BE2C (cell line): ENCODE measurements at regions not wholly inside any gene's neighbourhood (a gene's known extent, or its start where the extent isn't known, plus 50 kb on each side); places are given as distances from the start of the nearest gene placed in this dataset.
"Not testable (repeated sequence)": the region's sequence is repeated elsewhere in the genome, so short reads cannot be mapped to it uniquely, and the experiment has no call there.

Experiments
- DNase-seq: peaks from one replicate; pipeline ENCODE4 v3.0.0-alpha.2; 2020
- H3K27me3 ChIP-seq: fragments of 250-450 bp; sonication (Bioruptor Pico); 2 replicates; pipeline ENCODE4 v1.5.1; 2020; ENCODE audit warnings: mild to moderate bottlenecking
- H3K36me3 ChIP-seq: fragments of 250-450 bp; sonication (Bioruptor Pico); 2 replicates; pipeline ENCODE4 v1.5.1; 2020; ENCODE audit warnings: mild to moderate bottlenecking
- H3K4me1 ChIP-seq: fragments of 250-450 bp; sonication (Bioruptor Pico); 2 replicates; pipeline ENCODE4 v1.5.1; 2020
- H3K4me3 ChIP-seq: 2 replicates; pipeline ENCODE4 v1.5.1; 2011; ENCODE audit warnings: low read depth, low read length
- H3K9me3 ChIP-seq: fragments of 250-450 bp; sonication (Bioruptor Pico); 2 replicates; pipeline ENCODE4 v1.5.1; 2020
- TF ChIP-seq, protein P1 (sequence below): IDR thresholded peaks from 2 replicates; pipeline ENCODE4 v1.5.1; 2012; ENCODE audit warnings: mild to moderate bottlenecking, low read depth, low read length

DNA sequence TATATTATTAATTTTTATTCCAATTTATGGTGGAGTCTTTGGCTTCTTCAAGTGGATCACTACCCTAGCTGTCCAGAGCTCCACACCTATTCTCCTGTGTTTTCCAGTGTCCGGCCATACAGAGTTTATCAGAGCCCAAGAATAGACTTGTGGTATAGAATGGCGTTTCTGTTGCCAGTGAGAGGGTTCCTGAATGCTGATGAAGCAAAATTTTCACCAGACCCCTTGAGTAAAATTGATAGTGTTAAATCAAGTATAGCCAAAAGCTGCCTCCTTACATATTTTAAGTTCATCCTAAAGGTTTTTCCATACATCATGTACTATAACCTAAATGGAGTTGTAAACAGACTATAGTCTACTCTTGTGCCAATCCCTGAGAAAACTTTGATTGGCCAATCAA is 171.5 kb upstream of the CHL1 start:
- no peaks in the 10 kb centered on the region for H3K4me1 ChIP-seq
- H3K4me3 ChIP-seq = no peak overlapping the region
- no peaks in the 10 kb centered on the region for H3K9me3 ChIP-seq
- H3K27me3 ChIP-seq = no peaks in the 10 kb centered on the region
- no peak for DNase-seq
- no peaks in the 10 kb centered on the region for H3K36me3 ChIP-seq
- TF ChIP-seq, protein P1, sequence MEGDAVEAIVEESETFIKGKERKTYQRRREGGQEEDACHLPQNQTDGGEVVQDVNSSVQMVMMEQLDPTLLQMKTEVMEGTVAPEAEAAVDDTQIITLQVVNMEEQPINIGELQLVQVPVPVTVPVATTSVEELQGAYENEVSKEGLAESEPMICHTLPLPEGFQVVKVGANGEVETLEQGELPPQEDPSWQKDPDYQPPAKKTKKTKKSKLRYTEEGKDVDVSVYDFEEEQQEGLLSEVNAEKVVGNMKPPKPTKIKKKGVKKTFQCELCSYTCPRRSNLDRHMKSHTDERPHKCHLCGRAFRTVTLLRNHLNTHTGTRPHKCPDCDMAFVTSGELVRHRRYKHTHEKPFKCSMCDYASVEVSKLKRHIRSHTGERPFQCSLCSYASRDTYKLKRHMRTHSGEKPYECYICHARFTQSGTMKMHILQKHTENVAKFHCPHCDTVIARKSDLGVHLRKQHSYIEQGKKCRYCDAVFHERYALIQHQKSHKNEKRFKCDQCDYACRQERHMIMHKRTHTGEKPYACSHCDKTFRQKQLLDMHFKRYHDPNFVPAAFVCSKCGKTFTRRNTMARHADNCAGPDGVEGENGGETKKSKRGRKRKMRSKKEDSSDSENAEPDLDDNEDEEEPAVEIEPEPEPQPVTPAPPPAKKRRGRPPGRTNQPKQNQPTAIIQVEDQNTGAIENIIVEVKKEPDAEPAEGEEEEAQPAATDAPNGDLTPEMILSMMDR = no peak

DNA sequence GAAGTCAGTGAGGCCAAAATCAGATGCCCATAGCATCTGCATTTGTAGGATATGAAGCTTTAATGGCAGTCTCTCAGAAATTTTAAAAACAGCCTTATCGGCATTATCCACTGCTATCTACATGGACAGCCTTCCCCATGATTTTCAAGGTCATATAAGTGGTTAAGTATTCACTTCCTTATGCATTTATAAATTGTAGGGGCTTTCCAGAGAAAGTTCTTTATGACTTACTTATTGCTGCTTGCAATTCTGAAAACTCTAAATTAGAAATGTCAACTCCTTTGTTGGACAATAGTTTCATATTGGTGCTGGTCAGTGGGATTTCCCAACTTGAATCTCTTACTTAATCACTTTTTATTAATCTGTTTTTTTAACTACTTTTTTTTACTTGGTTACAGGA is 160.6 kb upstream of the CHL1 start:
- not testable (repeated sequence) for H3K27me3 ChIP-seq, H3K36me3 ChIP-seq, H3K9me3 ChIP-seq, H3K4me3 ChIP-seq, H3K4me1 ChIP-seq, DNase-seq

GRCh38 chr3:42871-43744 is 153.5 kb upstream of the CHL1 start:
- not testable (repeated sequence) for H3K9me3 ChIP-seq, H3K4me3 ChIP-seq, DNase-seq, H3K27me3 ChIP-seq, H3K4me1 ChIP-seq, H3K36me3 ChIP-seq
- TF ChIP-seq, protein P1 = peak; percentile 19; the same call in 1 of the 2 replicates

DNA sequence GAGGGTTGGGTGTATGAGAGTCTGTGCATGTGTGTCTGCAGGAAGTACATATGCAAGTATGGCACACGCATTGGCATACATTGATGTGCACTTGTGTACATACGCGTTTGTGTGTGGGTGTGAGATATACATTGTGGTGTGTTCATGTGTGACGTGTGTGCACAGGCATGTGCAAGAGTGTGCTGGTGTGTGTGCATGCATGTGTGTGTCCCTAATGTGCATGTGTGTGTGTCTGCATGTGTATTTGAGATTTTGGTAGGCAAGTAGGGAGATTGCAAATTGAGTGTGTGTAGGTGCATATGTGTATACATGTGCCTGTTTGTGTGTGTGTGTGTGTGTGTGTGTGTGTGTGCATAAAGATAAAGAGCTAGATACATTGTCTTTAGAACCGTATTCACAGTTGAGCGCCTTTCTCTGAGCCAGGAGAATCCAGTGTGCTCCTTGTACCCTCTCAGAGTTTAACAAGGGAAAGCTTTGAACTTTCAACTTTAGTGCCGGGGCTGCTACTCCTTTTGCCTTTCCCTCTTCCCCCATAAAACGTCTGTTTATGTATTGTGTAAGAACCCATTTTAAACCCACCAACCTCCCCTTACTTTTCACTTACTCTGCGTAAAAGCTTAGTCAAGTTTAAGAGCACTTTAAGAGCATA is 152.4 kb upstream of the CHL1 start:
- no peaks in the 10 kb centered on the region for H3K27me3 ChIP-seq
- no peak for DNase-seq
- H3K36me3 ChIP-seq = no peaks in the 10 kb centered on the region
- TF ChIP-seq, protein P1 = no peak
- H3K4me3 ChIP-seq = no peak overlapping the region
- no peaks in the 10 kb centered on the region for H3K9me3 ChIP-seq
- H3K4me1 ChIP-seq = no peaks in the 10 kb centered on the region

DNA sequence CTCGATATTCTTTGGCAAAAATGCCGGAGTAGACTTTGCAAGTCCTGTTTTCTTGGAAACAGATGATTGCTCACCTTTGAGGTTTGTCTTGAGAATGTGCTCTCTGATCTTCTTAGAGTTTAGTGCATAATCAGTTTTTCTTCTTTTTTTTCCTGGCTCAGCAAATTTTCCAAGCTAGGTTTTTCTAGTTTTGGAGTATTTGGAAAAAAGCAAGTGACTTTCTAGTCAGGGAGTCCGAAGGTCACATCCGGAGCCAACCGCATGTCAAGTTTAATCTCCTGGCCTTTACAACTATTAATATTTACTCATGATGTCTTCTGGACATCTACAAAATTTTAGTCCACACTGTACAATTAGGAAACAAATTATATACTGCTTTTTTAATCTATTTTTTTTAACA is 151.6 kb upstream of the CHL1 start:
- H3K9me3 ChIP-seq = not testable (repeated sequence)

DNA sequence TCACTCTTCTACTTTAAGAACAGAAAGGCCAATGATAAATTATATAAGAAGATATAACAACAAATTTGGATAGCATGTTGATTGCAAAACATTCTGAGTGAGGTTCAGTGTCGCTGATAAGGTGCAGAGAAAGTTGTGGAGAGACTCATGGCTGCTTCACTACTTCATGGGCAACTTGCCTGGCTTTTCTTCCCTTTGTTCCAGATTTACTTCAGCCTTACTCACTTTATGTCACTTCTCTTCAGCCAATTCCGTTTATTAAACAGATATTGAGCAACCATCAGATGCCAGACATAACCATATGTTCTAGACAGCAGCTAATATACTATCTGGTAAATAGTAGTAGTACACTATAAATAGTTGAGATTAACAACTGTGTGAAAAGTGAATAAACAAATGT is 150.0 kb upstream of the CHL1 start:
- Histone ChIP-seq H3K36me3 (no peaks in the 10 kb centered on the region), H3K4me1 (no peaks in the 10 kb centered on the region), H3K4me3 (no peak overlapping the region), H3K27me3 (no peaks in the 10 kb centered on the region), H3K9me3 (no peaks in the 10 kb centered on the region)
- no peak for DNase-seq
- TF ChIP-seq, protein P1 = no peak

More for the DNA sequence above, 151.6 kb upstream of the CHL1 start:
- not testable (repeated sequence) for DNase-seq, H3K36me3 ChIP-seq, H3K27me3 ChIP-seq, H3K4me3 ChIP-seq, H3K4me1 ChIP-seq

- H3K36me3 ChIP-seq, H3K4me3 ChIP-seq, H3K27me3 ChIP-seq, DNase-seq, H3K4me1 ChIP-seq, H3K9me3 ChIP-seq: not testable (repeated sequence)
Measured at GRCh38 chr3:53441-53840, 143.1 kb upstream of the CHL1 start.
